Activated CD8-positive, alpha-beta memory T cell treated with anti-CD3 and anti-CD28 coated beads, Interleukin-2, amount 50 U/mL, for 1 hour (primary cell): ENCODE measurements at regions not wholly inside any gene's neighbourhood (a gene's known extent, or its start where the extent isn't known, plus 50 kb on each side); places are given as distances from the start of the nearest gene placed in this dataset.
"Not testable (repeated sequence)": the region's sequence is repeated elsewhere in the genome, so short reads cannot be mapped to it uniquely, and the experiment has no call there.

Source experiments
- DNase-seq: peaks from one replicate; pipeline ENCODE4 v3.0.0-alpha.2; 2020; ENCODE audit errors: extremely low read depth

DNA sequence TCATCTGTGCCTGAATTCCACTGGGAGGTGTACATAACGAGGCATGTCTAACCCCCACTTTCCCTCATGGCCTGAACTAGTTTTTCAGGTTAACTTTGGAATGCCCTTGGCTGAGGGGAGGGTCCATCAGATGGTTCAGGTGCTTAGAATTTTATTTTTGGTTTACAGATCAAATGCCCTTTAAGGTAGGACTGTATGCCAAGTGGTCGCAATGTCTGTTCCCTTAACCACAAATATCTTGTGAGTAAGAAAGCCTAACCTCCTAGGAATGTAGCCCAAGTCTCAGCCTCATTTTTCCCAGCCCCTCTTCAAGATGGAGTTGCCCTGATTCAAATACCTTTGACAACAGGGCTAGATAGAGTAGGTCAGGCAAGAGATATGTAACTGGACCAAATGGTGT lies 78.4 kb downstream of the RNASET2 start:
- no peak for DNase-seq

DNA sequence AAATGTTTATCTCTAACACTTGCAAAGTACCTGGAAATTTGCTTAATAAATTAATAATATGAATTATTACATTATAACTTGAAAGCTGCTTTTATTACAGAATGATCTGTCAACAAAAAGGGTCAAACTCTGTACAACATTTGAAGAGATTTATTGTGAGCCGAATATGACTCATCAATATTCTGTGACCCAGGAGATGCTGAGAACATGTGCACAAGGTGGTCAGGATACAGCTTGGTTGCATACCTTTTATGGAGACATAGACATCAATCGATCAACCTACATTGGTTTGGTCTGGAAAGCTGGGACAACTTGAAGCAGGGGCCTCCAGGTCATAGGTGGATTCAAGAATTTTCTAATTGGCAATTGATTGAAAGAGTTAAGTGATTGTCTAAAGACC lies 79.0 kb downstream of the RNASET2 start:
- DNase-seq = no peak

DNA sequence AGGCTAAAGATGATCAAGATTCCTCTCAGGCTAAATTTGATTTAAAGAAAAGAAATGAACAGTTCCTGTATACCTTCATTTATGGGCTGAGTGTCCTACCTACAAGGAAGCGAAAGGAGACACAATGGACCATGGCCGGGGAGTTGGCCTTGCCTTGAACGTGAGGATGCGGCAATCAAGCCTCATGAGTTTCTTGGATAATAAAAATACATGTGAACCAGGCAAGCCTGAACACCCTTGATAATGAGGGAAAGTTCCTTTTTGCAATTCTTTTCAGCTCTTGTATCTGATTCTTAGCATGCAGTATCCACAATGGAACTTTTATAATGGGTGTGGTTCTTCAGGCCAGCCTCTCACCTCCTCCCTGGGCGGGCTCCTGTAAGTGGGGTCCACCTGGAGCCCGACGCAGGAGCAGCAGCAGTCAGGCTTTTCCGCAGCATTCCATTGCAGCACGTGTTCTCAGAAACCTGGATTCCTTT lies 83.8 kb downstream of the RNASET2 start:
- DNase-seq = no peak

DNA sequence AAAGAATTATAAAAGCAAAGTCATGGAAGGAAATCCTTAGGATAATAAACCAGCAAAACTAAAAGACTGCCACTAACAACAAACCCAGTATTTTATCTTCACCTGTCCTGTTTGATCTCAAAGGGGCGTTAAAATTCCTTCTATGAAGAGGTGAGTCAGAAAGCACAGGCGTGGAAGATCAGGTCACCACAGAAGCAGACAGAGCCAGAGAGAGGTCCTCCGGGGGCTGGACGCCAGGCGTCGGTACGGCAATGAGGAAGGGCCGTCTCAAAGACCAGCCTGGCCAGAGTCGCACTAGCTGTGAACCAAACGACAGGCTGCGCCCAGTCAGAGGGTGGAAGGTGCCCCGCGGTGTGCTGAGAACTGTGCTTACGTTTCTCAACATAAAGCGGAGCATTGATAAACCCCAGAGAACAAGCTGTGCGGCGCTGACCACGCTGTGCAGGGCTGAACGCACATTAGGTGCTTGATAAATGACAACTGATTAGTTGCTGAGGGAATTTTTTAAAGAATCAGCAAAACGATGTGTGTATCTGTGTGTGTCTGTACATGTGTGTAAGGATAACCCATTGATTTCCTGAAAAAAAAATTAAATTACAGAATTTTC lies 85.6 kb downstream of the RNASET2 start:
- no peak for DNase-seq

DNA sequence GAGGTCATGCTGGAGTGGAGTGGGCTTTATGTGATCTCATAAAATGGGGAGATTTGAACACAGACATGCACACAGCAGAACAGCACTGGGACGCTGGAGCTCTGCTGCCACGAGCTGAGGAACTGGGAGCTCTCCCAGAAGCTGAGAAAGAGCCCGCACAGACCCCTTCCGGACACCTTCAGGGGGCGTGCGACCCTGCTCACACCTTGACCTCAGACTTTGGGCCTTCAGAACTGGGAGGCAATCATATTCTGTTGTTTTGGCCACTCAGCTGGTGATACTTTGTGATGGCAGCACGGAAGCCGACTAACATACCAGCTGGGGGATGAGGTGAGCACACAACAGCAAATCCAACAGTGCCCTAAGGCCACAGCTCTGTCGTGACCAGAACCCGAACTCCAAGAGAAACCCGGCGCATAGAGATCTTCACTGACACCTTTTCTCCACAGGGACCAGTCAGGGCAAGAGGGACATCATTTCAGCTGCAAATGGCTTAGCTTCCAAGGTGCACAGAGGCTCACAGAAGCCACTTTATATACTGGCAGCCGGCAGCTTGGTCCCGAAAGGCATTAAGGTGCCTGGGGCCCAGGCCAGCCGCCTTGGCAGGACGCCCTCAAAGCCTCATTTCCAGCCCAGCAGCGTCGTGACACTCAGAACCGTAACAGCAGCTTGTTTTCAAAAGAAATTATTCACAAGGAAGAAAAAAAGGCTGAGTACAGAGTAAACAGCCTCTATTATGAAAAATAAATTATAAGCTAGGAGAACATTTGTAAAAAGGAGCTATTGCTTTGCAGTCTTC lies 89.3 kb downstream of the RNASET2 start:
- no peak for DNase-seq

DNA sequence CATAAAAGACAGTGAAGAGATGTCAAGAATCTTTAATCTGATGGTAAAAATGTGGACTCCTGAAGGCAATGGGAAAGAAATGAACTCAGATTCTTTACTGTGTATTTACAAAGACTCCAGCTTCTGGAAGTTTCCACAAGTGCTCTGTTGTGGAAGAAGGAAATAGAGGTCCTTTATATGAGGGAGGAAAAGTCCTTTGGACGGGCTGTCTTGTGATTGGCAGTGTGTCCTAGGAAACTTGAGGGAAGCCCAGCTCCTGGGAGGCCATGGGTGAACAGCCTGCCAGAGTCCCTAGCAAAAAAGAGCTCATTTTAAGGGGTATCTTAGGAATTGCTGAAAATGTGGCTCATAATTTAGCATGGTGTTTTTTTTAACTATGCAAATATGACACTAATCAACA lies 92.0 kb downstream of the RNASET2 start:
- DNase-seq = no peak

DNA sequence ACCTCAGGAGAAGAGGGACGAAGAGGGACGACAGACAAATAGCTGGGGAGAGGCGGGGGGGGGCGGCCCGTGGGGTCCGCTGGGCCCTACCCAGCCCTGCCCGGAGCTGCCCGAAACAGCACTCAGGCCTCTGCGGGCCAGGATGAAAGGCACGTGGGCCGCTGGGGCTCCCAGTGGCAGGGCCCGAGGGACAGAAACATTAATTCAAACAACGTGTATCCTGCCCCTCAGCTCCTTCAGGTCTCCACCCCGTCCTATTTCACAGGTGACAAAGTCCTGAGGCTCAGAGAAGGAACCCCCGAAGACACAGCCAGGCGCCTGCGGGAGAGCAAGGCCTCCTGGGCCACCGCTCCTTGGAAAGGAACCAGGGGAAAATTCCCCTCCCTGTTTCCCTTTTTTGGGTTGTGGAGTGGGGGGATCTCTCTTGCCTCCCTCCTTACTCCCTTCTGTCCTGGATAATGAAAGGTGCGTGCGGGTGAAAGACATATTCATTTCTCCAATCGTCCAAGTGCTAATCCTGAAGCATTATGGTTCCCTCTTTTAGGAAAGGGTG lies 93.3 kb downstream of the RNASET2 start:
- DNase-seq = no peak

DNA sequence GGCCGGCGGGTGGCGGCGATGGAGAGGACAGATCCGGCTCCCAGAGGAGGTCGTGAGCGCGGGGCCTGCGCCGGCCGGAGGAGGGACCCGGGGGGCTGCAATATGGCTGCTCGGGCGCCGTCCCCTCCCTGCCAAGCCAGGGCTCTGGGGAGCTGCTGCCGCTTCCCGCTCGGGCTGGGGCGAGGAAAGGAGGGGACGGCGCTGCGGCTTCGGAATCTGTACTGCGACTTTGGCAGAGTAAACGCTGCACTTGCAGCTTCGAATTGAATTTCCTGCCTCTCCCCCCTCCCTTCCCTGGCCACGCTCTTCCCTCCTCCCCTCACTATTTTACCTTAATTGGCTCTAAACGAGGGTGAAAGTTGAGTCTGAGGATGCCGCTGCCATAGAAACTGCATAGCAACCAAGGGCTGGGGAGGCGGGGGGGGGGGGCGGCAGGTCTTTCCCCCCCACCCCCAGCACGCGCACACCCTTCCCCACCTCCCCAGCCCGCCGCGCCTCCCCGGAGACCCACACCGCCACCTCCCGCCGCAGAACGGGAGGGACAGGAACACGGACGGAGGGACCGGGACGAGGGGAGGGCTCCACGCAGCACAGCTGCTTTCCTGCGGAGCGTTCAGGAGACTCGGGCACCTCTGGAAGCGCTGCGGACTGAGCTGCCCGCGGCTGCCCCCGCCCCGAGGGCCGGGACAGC lies 93.9 kb downstream of the RNASET2 start:
- peak; percentile 5 for DNase-seq

DNA sequence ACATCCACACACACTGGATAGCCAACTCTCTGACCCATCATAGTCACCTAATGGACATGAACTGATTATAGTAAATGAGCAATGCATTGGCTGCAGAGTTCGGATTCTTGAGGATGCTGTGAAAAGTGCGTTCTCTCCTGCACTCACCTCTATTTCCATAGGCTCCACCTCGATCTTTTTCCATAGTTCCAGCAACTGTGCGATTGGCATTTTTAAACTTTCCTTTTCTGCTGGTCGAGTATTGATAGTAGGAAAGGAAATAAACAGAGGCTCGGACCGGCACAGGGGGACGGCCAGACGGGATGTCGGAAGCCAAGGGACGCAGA lies 94.4 kb downstream of the RNASET2 start:
- no peak for DNase-seq

DNA sequence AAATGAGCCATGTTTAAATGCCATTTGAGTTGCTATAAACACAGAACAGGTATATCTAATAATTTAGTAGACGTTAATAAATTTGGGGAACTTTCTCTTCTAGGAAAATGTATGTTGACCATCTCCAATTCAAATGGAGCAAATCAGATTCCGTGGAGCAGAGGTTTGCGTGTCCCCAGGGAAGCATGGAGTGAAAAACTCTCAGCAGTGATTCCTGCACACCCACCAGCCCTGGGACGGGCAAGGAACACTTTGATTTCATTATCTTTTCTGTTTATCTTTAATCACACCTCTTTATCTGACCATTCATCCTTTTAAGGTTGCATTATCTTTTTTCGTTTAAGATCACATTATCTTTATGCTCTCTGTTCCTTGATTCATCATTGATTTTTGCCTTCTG lies 95.0 kb downstream of the RNASET2 start:
- DNase-seq = no peak

DNA sequence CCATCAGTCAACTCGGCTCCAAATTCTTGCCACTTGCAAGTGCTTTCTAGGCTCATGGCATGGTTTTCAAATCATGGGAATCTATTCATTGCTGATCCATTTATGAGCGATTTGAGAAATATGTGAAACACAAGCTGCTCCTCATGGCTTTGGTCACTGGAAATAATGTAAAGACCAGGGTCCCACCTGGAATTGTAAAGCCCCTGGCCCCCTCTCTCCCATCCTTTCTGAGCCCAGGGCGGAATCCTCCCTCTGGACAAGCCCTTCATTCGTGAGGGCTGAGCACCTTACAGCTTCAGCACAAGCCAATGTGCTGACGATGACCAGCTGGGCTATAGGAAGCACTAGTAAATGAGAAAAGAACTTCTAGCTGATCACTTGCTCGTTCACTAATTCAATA lies 96.0 kb downstream of the RNASET2 start:
- DNase-seq = no peak

DNA sequence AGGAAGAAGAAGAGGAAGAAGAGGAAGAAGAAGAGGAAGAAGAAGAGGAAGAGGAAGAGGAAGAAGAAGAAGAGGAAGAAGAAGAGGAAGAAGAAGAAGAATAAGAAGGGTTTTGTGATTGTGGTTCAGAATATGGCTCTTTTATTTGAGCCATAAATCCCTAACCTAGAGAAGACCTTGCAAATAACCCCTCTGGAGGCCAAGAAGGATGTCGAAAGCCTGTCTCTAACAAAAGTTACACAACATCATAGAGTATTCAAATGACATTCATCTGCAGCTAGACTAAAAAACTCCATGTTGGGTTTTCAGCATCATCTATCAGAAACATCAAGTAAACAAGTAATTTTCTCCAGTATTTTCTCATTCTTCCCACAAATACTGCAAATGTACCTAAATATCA lies 100.9 kb downstream of the RNASET2 start:
- DNase-seq = no peak

DNA sequence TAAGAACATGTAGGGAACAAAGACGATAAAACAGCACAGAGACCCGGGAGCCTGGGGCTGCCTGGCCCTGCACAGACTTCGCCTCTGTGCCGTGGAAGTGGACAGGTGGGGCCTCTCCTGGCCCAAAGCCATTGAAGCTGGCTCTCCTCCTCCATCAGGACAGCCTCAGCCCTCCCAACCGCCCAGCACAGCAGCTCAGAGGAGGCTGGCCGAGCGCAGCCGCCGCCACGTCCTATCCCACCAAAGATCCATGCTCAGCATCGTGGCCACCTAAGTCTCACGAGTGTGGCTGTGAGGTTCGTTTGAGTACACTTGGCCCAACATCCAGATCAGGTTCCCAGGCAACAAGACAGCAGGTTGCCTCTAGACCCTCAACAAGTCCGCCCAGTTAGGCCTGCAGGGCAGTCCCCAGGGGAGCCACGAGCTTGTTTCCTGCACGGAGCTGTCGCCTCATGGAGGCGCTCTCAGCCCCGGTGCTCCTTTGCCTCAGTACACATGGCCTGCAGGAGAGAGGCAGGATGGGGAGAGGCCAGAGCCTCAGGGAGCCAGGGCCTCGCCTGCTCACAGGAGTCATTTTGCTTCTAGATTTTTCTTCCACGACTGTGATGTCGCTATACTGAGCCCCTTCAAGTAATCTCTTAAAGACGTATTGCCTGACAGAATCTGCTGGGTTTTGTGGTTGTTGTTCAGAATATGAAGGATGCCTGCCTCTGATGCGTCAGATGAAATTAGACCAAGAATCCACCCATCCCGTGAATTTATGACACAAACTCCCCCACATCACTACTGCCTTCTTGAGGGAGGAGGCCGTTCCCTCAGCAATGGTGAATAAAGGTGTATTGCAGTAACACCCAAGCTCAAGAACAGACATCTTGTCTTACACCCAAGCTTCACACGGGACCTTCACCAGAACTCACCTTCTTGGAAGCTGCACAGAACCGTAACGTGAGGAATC lies 102.7 kb downstream of the RNASET2 start:
- DNase-seq = no peak

DNA sequence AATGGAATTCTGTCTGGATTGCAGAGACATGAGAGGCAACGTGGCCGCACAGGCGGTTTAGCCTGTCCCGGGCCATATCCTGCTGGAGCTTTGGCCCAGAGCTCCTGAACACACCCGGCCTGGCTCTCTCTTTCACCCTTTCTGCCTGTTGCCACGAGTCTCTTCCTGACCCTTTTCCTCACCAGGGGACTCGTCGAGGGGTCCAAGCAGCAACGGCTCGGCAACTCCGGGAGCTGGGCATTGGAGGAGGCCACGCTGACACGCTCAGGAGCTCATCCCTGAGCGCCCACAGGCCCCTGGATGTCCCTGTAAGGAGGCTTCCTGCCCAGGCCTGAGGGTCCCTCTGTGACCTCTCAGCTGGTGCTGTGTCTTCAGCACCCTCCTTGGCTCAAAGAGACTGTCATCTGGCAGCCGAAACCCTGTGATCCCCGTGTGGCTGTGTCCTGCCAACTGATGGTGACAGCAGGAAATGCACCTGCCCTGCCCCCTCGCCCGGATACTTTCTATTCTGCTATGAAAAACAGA lies 103.8 kb downstream of the RNASET2 start:
- DNase-seq = no peak

DNA sequence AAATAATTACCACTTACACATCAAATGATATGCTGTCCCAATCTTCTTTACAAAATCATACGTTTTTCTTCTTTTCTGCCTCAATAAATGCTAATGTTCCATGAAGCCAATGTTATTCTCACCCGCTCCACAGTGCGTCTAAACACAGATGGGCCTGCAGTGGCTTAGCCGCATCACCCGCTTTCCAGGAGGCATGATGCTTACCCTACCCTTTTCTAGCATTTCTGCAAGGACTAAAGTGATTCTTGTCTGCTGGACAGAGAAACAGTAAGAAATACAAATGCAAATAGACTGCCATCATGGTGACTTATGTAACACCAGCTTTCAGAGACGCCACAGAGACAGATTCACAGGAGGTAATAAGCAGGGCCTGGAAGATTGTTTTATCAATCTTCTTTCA lies 104.4 kb downstream of the RNASET2 start:
- no peak for DNase-seq

DNA sequence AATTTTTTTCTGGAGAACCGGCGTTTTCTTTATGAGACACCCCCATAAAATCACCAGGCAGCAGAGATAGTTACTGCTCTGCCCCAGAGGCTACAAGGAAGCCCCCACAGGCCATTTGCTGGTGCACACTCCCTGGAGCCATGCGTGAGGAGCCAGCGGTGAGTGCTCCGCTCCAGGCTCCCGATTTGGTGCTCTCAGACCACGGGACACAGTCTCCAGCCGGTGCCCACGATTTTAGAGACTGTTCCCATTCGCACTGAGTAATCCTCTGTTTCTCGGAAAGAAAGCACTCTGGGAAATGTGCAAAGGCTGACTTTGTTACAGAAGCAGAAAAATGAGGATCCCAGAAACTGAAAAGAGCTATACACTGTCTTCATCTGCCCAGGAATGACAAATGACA lies 104.9 kb downstream of the RNASET2 start:
- no peak for DNase-seq

DNA sequence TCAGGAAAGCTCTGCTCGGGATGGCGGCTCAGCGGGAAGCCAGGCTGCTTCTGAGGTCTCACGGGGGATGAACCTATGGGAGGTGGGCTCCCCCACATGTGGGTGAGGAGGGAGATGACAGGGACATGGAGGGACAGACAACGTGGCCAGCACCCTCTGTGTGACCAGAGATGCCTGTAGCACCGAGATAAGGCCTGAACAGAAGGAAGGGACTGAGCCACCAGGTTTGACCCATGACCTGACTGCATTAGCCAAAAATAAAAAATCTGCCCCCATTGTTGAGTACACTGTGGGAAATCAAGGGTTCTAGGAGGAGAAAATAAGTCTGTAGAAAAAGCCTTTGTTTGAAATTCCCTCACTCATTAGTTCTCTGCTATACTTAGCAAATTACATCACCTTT lies 105.7 kb downstream of the RNASET2 start:
- DNase-seq = no peak

DNA sequence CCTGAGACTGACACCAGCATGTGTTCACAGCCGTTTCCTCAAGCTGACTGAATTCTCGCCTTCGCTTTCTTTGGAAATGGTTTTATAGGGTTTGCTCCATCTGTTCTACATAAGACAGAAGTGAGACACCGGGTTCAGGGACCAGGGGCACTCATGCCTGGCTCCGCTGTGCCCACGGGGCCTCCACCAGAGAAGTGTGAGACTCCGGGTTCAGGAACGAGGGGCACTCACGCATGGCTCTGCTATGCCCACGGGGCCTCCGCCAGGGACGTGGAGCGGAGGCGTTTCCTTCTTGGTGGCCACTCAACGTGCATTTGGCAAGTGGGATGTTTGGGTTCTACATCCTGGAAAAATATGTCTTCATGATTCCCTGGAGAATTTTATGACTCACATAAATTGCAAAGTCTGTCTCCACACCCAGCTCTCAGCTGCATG lies 106.6 kb downstream of the RNASET2 start:
- DNase-seq = no peak

DNA sequence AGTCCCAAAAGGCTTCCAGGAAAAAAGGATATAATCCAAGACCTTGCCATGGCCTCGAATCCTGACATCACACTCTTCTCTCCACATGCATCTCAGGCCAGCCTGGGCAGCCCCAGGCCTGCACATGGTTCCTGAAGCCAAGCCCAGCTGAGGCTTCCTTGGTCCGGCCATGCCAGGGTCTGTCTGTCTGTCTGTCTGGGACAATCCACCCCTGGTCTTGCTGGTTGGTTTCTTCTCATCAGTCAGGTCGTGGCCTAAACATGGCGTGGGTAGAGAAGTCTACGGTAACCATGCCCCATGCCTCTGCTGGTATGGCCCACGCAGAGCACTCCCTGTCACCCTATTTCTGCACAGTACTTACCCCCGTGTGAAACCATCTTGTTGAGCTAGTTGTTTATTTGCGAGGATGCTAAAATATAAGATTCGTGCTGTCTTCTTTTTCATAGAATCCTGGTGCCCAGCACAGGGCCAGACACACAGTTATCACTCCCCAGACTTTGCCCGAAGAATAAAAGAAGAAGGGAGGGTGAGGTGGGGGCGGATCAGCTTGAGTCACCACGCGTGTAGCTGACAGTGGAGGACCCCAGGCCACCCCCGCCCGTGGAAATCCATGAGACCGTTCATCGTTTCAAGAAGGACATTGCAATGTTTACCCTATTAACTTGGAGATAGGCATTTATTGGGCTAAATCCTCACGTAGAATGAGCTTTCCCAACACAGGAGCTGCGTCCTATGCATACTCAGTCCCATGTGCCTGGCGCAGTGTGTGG lies 107.2 kb downstream of the RNASET2 start:
- no peak for DNase-seq

DNA sequence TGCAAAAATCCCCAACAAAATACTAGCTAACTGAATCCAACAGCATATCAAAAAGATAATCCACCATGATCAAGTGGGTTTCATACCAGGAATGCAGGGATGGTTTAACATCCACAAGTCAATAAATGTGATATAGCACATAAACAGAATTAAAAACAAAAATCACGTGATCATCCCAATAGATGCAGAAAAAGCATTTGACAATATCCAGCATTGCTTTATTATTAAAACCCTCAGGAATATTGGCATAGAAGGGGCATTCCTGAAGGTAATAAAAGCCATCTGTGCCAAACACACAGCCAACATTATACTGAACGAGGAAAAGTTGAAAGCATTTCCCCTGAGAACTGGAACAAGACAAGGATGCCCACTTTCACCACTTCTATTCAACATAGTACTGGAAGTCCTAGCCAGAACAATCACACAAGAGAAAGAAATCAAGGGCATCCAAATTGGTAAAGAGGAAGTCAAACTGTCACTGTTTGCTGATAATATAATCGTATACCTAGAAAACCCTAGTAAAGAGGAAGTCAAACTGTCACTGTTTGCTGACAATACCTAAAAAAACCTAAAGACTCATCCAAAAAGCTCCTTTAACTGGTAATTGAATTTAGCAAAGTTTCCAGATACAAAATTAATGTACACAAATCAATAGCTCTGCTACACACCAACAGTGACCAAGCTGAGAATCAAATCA lies 109.8 kb downstream of the RNASET2 start:
- DNase-seq = not testable (repeated sequence)
